Upper lobe of left lung (tissue), 6 donors: ENCODE measurements at regions not wholly inside any gene's neighbourhood (a gene's known extent, or its start where the extent isn't known, plus 50 kb on each side); places are given as distances from the start of the nearest gene placed in this dataset.
A peak's percentile ranks its signal among the peaks of the same experiment; 100 is the strongest.

ENCODE experiments used
- ATAC-seq, 2 donors: fragments of 200-7000 bp; cut with Tn5 transposase; one replicate each; pipeline ENCODE4 v1.9.1; 2022; ENCODE audit warnings: mild to moderate bottlenecking in 2 of 2, moderate library complexity in 2 of 2; ENCODE audit not compliant: low FRiP score in 2 of 2
- DNase-seq, 2 donors: peaks; one replicate each; pipeline ENCODE4 v3.0.0-alpha.2; 2019 to 2020
- H3K27ac ChIP-seq, 4 donors: fragments of 200-600 bp; sonication (generic); one replicate each; pipeline ENCODE4 v1.5.1; 2016 to 2019
- H3K27me3 ChIP-seq, 4 donors: fragments of 200-600 bp; sonication (generic); one replicate each; pipeline ENCODE4 v1.5.1; 2017 to 2019
- H3K36me3 ChIP-seq, 4 donors: fragments of 200-600 bp; sonication (generic); one replicate each; pipeline ENCODE4 v1.5.1; 2016 to 2019
- H3K4me1 ChIP-seq, 4 donors: fragments of 200-600 bp; sonication (generic); one replicate each; pipeline ENCODE4 v1.5.1; 2018 to 2019
- H3K4me3 ChIP-seq, 4 donors: fragments of 200-600 bp; sonication (generic); one replicate each; pipeline ENCODE4 v1.5.1; 2017 to 2019; ENCODE audit warnings: mild to moderate bottlenecking in 2 of 4, moderate library complexity in 1 of 4
- H3K9me3 ChIP-seq, 4 donors: fragments of 200-600 bp; sonication (generic); one replicate each; pipeline ENCODE4 v1.5.1; 2018 to 2019
- CTCF ChIP-seq, 6 experiments: fragments of 450-650 bp in 4 of 6; fragments of 200-600 bp in 2 of 6; sonication (generic) in 2 of 6; IDR thresholded peaks; one replicate each; pipeline ENCODE4 v1.5.1; 2016 to 2019; ENCODE audit warnings: antibody characterized with exemption in 6 of 6
- EP300 ChIP-seq, 4 donors: sonication (generic); formaldehyde crosslinking; IDR thresholded peaks; one replicate each; pipeline ENCODE4 v1.5.1; 2017; ENCODE audit warnings: antibody characterized with exemption in 4 of 4, control low read depth in 2 of 4
- POLR2A ChIP-seq, 4 donors: fragments of 450-650 bp; IDR thresholded peaks; one replicate each; pipeline ENCODE4 v1.5.1; 2016 to 2017; ENCODE audit warnings: antibody characterized with exemption in 4 of 4, mild to moderate bottlenecking in 2 of 4
- POLR2AphosphoS5 ChIP-seq, 2 donors: sonication (generic); formaldehyde crosslinking; IDR thresholded peaks; one replicate each; pipeline ENCODE4 v1.5.1; 2017; ENCODE audit warnings: antibody characterized with exemption in 2 of 2
- WGBS, 2 donors: methylation state at CpG; one replicate each; pipeline ENCODE4 v1.1.5; 2017 to 2018; 5-methylcytosine and 5-hydroxymethylcytosine counted together
- donor health status: DM: no; HTN: no; CAD: no; lungs with moderate emphysema.
- donor health status: DM: no; HTN: yes; CAD: no; lungs with severe emphysema.

GRCh38 chr2:215884451-215885087 is 128.8 kb downstream of the MREG start:
- Histone ChIP-seq H3K9me3 (no peaks in the 10 kb centered on the region), H3K27me3 (no peaks in the 10 kb centered on the region), H3K4me1 (no peaks in the 10 kb centered on the region), H3K36me3 (no peaks in the 10 kb centered on the region), H3K4me3 (no peak overlapping the region), H3K27ac (no peak overlapping the region)
- TF ChIP-seq CTCF (IDR thresholded peaks at IDR 0.05) (no peak), POLR2A (IDR thresholded peaks at IDR 0.05) (no peak), EP300 (IDR thresholded peaks at IDR 0.05) (no peak), POLR2AphosphoS5 (IDR thresholded peaks at IDR 0.05) (no peak)
- no peak for DNase-seq
- 69 to 81% methylated on average over 4 of the region's 4 CpGs for WGBS, 2 donors
- peak in 1 of 2 donors; percentile 84 for ATAC-seq

- ATAC-seq = no peak
- no peak for DNase-seq
- H3K27ac ChIP-seq = no peak overlapping the region
- no peak overlapping the region for H3K4me3 ChIP-seq
- no peaks in the 10 kb centered on the region for H3K9me3 ChIP-seq
- TF ChIP-seq POLR2A (IDR thresholded peaks at IDR 0.05) = no peak
- TF ChIP-seq CTCF (IDR thresholded peaks at IDR 0.05) = no peak
- TF ChIP-seq EP300 (IDR thresholded peaks at IDR 0.05) = no peak
- TF ChIP-seq POLR2AphosphoS5 (IDR thresholded peaks at IDR 0.05) = no peak
- H3K27me3 ChIP-seq = no peaks in the 10 kb centered on the region
- H3K4me1 ChIP-seq = no peaks in the 10 kb centered on the region
- H3K36me3 ChIP-seq = no peaks in the 10 kb centered on the region
Observed at GRCh38 chr2:215883799-215884198, 129.6 kb downstream of the MREG start.

- Histone ChIP-seq H3K27ac (no peak overlapping the region), H3K4me1 (no peaks in the 10 kb centered on the region), H3K27me3 (no peaks in the 10 kb centered on the region), H3K4me3 (no peak overlapping the region), H3K9me3 (no peaks in the 10 kb centered on the region), H3K36me3 (no peaks in the 10 kb centered on the region)
- ATAC-seq (no peak), DNase-seq (no peak)
- TF ChIP-seq POLR2A (IDR thresholded peaks at IDR 0.05) (no peak), CTCF (IDR thresholded peaks at IDR 0.05) (no peak), EP300 (IDR thresholded peaks at IDR 0.05) (no peak)
- 72 to 74% methylated on average over 2 of the region's 2 CpGs for WGBS, 2 donors
Observed at GRCh38 chr2:215882689-215883088, 130.7 kb downstream of the MREG start.

GRCh38 chr2:215881582-215881981 is 131.8 kb downstream of the MREG start:
- Histone ChIP-seq H3K9me3 (no peaks in the 10 kb centered on the region), H3K27ac (no peak overlapping the region), H3K27me3 (no peaks in the 10 kb centered on the region), H3K36me3 (no peaks in the 10 kb centered on the region), H3K4me3 (no peak overlapping the region), H3K4me1 (no peaks in the 10 kb centered on the region)
- TF ChIP-seq POLR2AphosphoS5 (IDR thresholded peaks at IDR 0.05) (no peak), CTCF (IDR thresholded peaks at IDR 0.05) (no peak), POLR2A (IDR thresholded peaks at IDR 0.05) (no peak), EP300 (IDR thresholded peaks at IDR 0.05) (no peak)
- DNase-seq (no peak), ATAC-seq (no peak)
- 82 to 87% methylated on average over 2 of the region's 2 CpGs for WGBS, 2 donors

GRCh38 chr2:215880970-215881369 is 132.4 kb downstream of the MREG start:
- no peaks in the 10 kb centered on the region for H3K27me3 ChIP-seq
- WGBS, 2 donors = 80 to 83% methylated on average over 4 of the region's 4 CpGs

More at GRCh38 chr2:215880970-215881369, 132.4 kb downstream of the MREG start:
- no peak overlapping the region for H3K27ac ChIP-seq
- no peaks in the 10 kb centered on the region for H3K4me1 ChIP-seq
- ATAC-seq (no peak), DNase-seq (no peak)
- TF ChIP-seq EP300 (IDR thresholded peaks at IDR 0.05) = no peak
- TF ChIP-seq POLR2AphosphoS5 (IDR thresholded peaks at IDR 0.05) = no peak
- TF ChIP-seq CTCF (IDR thresholded peaks at IDR 0.05) = no peak
- no peak for TF ChIP-seq POLR2A (IDR thresholded peaks at IDR 0.05)
- H3K9me3 ChIP-seq = no peaks in the 10 kb centered on the region
- H3K4me3 ChIP-seq = no peak overlapping the region
- no peaks in the 10 kb centered on the region for H3K36me3 ChIP-seq
